HG02642 (cell line): ENCODE measurements at regions not wholly inside any gene's neighbourhood (a gene's known extent, or its start where the extent isn't known, plus 50 kb on each side); places are given as distances from the start of the nearest gene placed in this dataset.
A peak's percentile ranks its signal among the peaks of the same experiment; 100 is the strongest.
"Not testable (repeated sequence)": the region's sequence is repeated elsewhere in the genome, so short reads cannot be mapped to it uniquely, and the experiment has no call there.

Experiments
- ATAC-seq: cut with Tn5 transposase; IDR thresholded peaks from one replicate; pipeline ENCODE4 v1.9.1; 2021; ENCODE audit warnings: mild to moderate bottlenecking; ENCODE audit not compliant: unreplicated experiment, poor library complexity

GRCh38 chr21:24450119-24450518 lies 1157.2 kb downstream of the MRPL39 start:
- ATAC-seq = no peak

GRCh38 chr21:24445517-24445916 lies 1161.8 kb downstream of the MRPL39 start:
- no peak for ATAC-seq

- no peak for ATAC-seq
Observed at GRCh38 chr21:24444736-24445135, 1162.5 kb downstream of the MRPL39 start.

- ATAC-seq = no peak
Observed at GRCh38 chr21:24436236-24436635, 1171.0 kb downstream of the MRPL39 start.

- peak; percentile 85 for ATAC-seq
Observed at GRCh38 chr21:24428591-24429199, 1178.6 kb downstream of the MRPL39 start.

GRCh38 chr21:24424776-24425175 lies 1182.5 kb downstream of the MRPL39 start:
- no peak for ATAC-seq

GRCh38 chr21:24423546-24423945 lies 1183.7 kb downstream of the MRPL39 start:
- no peak for ATAC-seq

GRCh38 chr21:24420689-24421088 lies 1186.6 kb downstream of the MRPL39 start:
- no peak for ATAC-seq

- not testable (repeated sequence) for ATAC-seq
Observed at GRCh38 chr21:24419641-24420040, 1187.6 kb downstream of the MRPL39 start.

GRCh38 chr21:24418671-24419070 lies 1188.6 kb downstream of the MRPL39 start:
- ATAC-seq = no peak

- no peak for ATAC-seq
Observed at GRCh38 chr21:24411429-24411828, 1195.9 kb downstream of the MRPL39 start.

- no peak for ATAC-seq
Observed at GRCh38 chr21:24403221-24403620, 1204.1 kb downstream of the MRPL39 start.

GRCh38 chr21:24395320-24395923 lies 1211.9 kb downstream of the MRPL39 start:
- no peak for ATAC-seq

- ATAC-seq = peak; percentile 75
Observed at GRCh38 chr21:24375201-24375600, 1232.1 kb downstream of the MRPL39 start.

GRCh38 chr21:24372506-24372905 lies 1234.8 kb downstream of the MRPL39 start:
- no peak for ATAC-seq

GRCh38 chr21:24369746-24370145 lies 1237.5 kb downstream of the MRPL39 start:
- ATAC-seq = no peak

- no peak for ATAC-seq
Observed at GRCh38 chr21:24369278-24369677, 1238.0 kb downstream of the MRPL39 start.

GRCh38 chr21:24367936-24368335 lies 1239.3 kb downstream of the MRPL39 start:
- no peak for ATAC-seq

GRCh38 chr21:24353492-24353891 lies 1253.8 kb downstream of the MRPL39 start:
- no peak for ATAC-seq

GRCh38 chr21:24339406-24339805 lies 1267.9 kb downstream of the MRPL39 start:
- ATAC-seq = no peak

- ATAC-seq = no peak
Observed at GRCh38 chr21:24336491-24336890, 1270.8 kb downstream of the MRPL39 start.

GRCh38 chr21:24323536-24323935 lies 1283.7 kb downstream of the MRPL39 start:
- ATAC-seq = no peak
